ENCODE measurements at regions not wholly inside any gene's neighbourhood (a gene's known extent, or its start where the extent isn't known, plus 50 kb on each side); places are given as distances from the start of the nearest gene placed in this dataset.

DNA sequence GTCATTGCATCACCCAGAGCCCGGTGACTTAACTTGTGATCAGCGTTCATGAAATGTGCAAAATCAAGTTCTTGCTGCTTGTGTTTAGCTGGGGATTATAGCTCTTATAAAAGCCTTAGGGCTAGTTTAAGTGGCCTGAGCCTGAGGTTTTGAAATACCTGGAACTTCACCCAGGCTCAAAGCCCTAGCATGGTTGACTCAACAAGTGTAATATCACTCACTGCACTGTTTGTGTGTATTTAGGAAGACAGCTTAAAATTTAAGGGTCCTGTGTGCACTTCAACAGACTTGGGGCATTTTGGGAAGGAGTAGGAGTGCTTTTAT lies 489.5 kb downstream of the GATA3 start:
- no peak overlapping the region for H2AFZ ChIP-seq
- H3K36me3 ChIP-seq (replicated peaks; ENCODE audit: insufficient read depth, low read depth), result no peaks in the 10 kb centered on the region
- no peaks in the 10 kb centered on the region for H3K9me3 ChIP-seq (ENCODE audit: low read depth)
- no peak overlapping the region for H3K4me2 ChIP-seq
- TF ChIP-seq EZH2phosphoT487 (IDR thresholded peaks at IDR 0.05; ENCODE audit: low read depth, severe bottlenecking, unreplicated experiment), result no peak
- peak; percentile 11 for DNase-seq (ENCODE audit: low spot score)
- H3K4me1 ChIP-seq (ENCODE audit: insufficient read depth), result no peaks in the 10 kb centered on the region
- no peak overlapping the region for H3K27ac ChIP-seq
- H3K27me3 ChIP-seq, result no peaks in the 10 kb centered on the region
- no peak overlapping the region for H3K4me3 ChIP-seq
- 69% methylated on average over 2 of the region's 2 CpGs for WGBS (ENCODE audit: low lambda C conversion rate, missing lambda C conversion rate)
- no peaks in the 10 kb centered on the region for H3K79me2 ChIP-seq
- no peaks in the 10 kb centered on the region for H3K9me2 ChIP-seq (replicated peaks; ENCODE audit: insufficient read depth)
- H4K20me1 ChIP-seq (ENCODE audit: insufficient read depth, poor library complexity, severe bottlenecking), result no peaks in the 10 kb centered on the region

DNA sequence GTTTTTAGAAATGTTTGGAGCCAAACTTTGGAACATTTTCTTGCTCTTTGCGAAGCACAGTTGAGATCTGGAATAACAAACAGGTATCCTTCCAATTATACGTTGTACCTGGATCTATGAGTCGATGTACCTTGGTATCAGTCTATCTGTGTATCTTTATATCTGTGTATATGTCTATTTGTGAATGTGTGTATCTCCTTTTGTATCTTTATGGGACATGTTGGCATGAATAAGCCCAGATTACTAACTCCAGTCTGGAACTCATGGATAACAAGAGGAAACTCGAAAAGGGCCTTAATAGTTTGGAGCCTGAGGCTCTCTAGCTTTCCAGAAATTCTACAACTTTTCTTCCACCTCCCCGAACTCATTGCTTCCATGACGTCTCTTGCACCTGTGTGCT lies 490.0 kb downstream of the GATA3 start:
- Histone ChIP-seq H4K20me1 (ENCODE audit: insufficient read depth, poor library complexity, severe bottlenecking) (no peaks in the 10 kb centered on the region), H3K36me3 (replicated peaks; ENCODE audit: insufficient read depth, low read depth) (no peaks in the 10 kb centered on the region), H3K9me3 (ENCODE audit: low read depth) (no peaks in the 10 kb centered on the region), H3K4me3 (no peak overlapping the region), H2AFZ (no peak overlapping the region), H3K27me3 (no peaks in the 10 kb centered on the region), H3K79me2 (no peaks in the 10 kb centered on the region), H3K9me2 (replicated peaks; ENCODE audit: insufficient read depth) (no peaks in the 10 kb centered on the region), H3K4me1 (ENCODE audit: insufficient read depth) (no peaks in the 10 kb centered on the region), H3K27ac (no peak overlapping the region), H3K4me2 (no peak overlapping the region)
- TF ChIP-seq, protein P1, sequence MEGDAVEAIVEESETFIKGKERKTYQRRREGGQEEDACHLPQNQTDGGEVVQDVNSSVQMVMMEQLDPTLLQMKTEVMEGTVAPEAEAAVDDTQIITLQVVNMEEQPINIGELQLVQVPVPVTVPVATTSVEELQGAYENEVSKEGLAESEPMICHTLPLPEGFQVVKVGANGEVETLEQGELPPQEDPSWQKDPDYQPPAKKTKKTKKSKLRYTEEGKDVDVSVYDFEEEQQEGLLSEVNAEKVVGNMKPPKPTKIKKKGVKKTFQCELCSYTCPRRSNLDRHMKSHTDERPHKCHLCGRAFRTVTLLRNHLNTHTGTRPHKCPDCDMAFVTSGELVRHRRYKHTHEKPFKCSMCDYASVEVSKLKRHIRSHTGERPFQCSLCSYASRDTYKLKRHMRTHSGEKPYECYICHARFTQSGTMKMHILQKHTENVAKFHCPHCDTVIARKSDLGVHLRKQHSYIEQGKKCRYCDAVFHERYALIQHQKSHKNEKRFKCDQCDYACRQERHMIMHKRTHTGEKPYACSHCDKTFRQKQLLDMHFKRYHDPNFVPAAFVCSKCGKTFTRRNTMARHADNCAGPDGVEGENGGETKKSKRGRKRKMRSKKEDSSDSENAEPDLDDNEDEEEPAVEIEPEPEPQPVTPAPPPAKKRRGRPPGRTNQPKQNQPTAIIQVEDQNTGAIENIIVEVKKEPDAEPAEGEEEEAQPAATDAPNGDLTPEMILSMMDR (IDR thresholded peaks at IDR 0.05; ENCODE audit: poor library complexity), result no peak
- no peak for TF ChIP-seq EZH2phosphoT487 (IDR thresholded peaks at IDR 0.05; ENCODE audit: low read depth, severe bottlenecking, unreplicated experiment)
- WGBS (ENCODE audit: low lambda C conversion rate, missing lambda C conversion rate), result 90% methylated on average over 6 of the region's 6 CpGs
- no peak for DNase-seq (ENCODE audit: low spot score)

DNA sequence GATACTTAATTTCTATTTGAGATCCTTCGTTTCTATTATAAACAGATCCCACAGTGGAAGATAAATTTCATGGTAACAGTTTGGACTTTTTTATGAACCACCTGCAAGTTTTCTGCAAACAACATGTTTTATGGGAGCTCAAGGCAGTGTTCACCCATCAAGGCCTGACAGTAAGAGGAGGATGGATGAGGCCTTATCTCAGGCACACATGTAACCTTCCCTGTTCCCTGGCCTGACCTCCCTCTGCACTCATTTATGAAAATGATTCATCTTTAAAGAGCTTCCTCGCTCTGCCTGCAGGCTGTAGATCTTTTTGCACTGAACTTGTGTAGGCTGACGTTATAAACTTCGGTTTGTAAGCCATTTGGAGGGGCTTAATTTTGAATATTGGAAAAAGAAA lies 500.1 kb downstream of the GATA3 start:
- WGBS (ENCODE audit: low lambda C conversion rate, missing lambda C conversion rate), result 47% methylated on average over 4 of the region's 4 CpGs
- DNase-seq (ENCODE audit: low spot score), result no peak
- H3K27me3 ChIP-seq, result no peaks in the 10 kb centered on the region
- no peak overlapping the region for H2AFZ ChIP-seq
- TF ChIP-seq EZH2phosphoT487 (IDR thresholded peaks at IDR 0.05; ENCODE audit: low read depth, severe bottlenecking, unreplicated experiment) (no peak), EZH2 (IDR thresholded peaks at IDR 0.05; ENCODE audit: borderline replicate concordance) (no peak)
- TF ChIP-seq, protein P1 (IDR thresholded peaks at IDR 0.05; ENCODE audit: poor library complexity), result no peak
- H3K4me1 ChIP-seq (ENCODE audit: insufficient read depth), result no peaks in the 10 kb centered on the region
- no peaks in the 10 kb centered on the region for H3K9me3 ChIP-seq (ENCODE audit: low read depth)
- H4K20me1 ChIP-seq (ENCODE audit: insufficient read depth, poor library complexity, severe bottlenecking), result no peaks in the 10 kb centered on the region
- no peaks in the 10 kb centered on the region for H3K79me2 ChIP-seq
- no peak overlapping the region for H3K4me2 ChIP-seq
- no peaks in the 10 kb centered on the region for H3K36me3 ChIP-seq (replicated peaks; ENCODE audit: insufficient read depth, low read depth)
- H3K27ac ChIP-seq, result no peak overlapping the region
- no peaks in the 10 kb centered on the region for H3K9me2 ChIP-seq (replicated peaks; ENCODE audit: insufficient read depth)
- no peak overlapping the region for H3K4me3 ChIP-seq

DNA sequence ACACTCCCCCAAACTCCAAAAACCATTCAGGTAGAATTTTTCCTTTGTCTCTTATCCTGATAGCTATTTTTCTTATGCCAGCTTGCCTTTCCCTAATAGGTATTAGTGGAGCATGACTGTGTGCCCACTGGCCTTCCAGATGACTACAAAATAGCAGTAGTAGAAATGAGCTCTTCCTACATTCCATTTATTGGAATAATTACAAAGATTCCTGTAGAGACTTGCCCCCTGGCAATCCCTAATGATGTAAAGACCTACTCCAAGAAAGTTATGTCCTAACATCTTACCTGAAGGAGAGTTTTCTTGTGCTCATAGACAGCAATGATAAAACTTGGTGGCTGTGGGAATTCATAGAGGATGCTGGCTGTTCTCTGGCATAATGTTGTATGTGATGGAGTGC lies 501.8 kb downstream of the GATA3 start:
- Histone ChIP-seq H3K27ac (no peak overlapping the region), H2AFZ (no peak overlapping the region), H4K20me1 (ENCODE audit: insufficient read depth, poor library complexity, severe bottlenecking) (no peaks in the 10 kb centered on the region), H3K79me2 (no peaks in the 10 kb centered on the region), H3K4me2 (no peak overlapping the region), H3K4me1 (ENCODE audit: insufficient read depth) (no peaks in the 10 kb centered on the region), H3K9me3 (ENCODE audit: low read depth) (no peaks in the 10 kb centered on the region), H3K9me2 (replicated peaks; ENCODE audit: insufficient read depth) (no peaks in the 10 kb centered on the region), H3K27me3 (no peaks in the 10 kb centered on the region), H3K4me3 (no peak overlapping the region), H3K36me3 (replicated peaks; ENCODE audit: insufficient read depth, low read depth) (no peaks in the 10 kb centered on the region)
- TF ChIP-seq, protein P1 (IDR thresholded peaks at IDR 0.05; ENCODE audit: poor library complexity), result no peak
- TF ChIP-seq EZH2phosphoT487 (IDR thresholded peaks at IDR 0.05; ENCODE audit: low read depth, severe bottlenecking, unreplicated experiment), result no peak
- TF ChIP-seq EZH2 (IDR thresholded peaks at IDR 0.05; ENCODE audit: borderline replicate concordance), result no peak
- DNase-seq (ENCODE audit: low spot score), result no peak
